GM18511 (cell line): ENCODE measurements at regions not wholly inside any gene's neighbourhood (a gene's known extent, or its start where the extent isn't known, plus 50 kb on each side); places are given as distances from the start of the nearest gene placed in this dataset.

Experiments used
- ATAC-seq: cut with Tn5 transposase; IDR thresholded peaks from one replicate; pipeline ENCODE4 v1.9.1; 2021; ENCODE audit warnings: mild to moderate bottlenecking, moderate library complexity; ENCODE audit not compliant: unreplicated experiment

DNA sequence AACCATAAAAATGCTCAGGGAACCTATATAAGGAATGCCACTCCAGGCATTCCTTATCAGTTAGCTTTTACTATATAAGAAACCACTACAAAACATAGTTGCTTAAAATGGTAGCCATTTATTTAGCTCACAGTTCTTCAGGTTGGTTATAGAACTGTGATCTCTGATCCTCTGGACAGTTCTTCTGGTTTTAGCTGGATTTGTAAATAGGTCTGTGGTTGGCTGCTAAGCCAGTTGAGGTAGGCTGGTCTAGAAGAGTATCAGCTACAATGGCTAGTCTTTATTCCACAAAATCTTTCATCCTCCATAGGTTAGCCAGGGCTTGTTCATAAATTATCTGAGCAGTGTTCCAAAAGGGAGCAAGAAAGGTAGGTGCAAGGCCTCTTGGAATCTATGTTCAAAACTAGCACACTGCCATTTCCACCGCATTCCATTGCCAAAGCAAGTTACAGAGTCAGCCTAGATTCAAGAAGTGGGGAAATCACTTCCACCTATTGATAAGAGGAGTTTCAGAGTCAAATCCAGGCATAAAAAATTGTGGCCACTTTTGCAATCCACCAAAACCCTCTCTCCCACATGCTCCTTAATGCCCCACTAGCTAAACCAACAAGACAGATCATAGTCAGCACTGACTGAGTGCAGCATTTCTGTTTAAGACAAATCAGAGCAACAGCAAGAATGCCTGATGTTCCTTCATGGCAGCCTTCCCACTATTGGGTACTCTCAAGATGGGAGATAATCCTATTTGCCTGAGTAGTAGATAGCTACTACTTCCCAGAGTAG lies 146.4 kb downstream of the IRS1 start:
- no peak for ATAC-seq

DNA sequence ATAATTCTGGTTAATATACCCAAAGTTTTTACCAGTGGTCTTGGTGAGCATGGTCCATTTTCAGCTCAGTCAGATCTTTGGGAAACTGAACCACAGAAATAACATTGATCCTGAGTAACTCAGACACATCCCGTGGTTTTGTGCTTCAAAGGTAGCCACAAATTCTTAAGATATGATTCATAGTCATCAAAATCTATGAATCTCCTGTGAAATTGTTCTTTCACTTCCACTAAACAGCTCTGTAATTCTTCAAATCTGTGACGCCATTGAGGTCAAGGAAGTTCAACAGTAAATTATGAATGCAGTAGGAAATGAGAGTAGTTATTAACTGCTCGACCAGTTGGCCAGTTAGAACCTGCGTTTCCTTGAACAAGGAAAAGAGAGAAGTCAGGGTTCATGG lies 147.3 kb downstream of the IRS1 start:
- peak; percentile 65 for ATAC-seq

DNA sequence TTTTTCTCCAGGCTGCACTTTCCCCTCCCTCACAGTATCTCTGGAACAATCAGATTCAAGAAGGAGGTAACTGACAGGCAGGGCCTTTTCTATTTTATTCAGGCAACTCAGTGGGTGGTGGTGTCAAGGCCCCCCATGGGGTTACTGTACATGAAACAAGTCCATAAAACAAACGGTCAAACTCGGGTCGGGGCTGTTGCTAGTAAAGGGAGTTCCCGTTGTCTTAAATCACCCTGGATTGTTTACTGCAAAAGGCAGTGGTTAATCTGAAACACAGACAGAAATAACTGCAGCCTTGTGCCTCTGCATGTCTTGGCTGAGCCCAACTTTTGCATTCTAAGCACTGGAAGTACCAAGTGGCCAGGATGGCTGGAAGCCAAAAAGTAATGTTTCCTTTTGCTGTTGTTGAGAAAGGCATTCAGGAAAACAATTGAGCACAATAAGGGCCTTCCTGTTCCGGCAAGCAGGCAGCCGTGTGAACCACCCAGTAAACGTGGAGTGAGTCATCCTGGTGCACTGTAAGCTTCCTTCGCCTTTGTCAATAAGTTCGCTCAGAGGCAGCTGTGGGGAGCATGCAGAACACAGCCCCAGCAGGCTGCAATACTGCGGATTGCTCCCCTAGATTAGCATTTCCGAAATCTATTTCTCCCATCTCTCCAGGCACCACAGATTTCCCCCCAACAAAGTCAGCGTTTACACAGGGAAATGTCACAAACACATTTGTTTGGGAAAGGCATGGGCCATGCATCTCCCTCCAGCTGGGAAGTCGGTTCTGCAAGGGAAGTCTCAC lies 149.6 kb downstream of the IRS1 start:
- peak; percentile 87 for ATAC-seq

DNA sequence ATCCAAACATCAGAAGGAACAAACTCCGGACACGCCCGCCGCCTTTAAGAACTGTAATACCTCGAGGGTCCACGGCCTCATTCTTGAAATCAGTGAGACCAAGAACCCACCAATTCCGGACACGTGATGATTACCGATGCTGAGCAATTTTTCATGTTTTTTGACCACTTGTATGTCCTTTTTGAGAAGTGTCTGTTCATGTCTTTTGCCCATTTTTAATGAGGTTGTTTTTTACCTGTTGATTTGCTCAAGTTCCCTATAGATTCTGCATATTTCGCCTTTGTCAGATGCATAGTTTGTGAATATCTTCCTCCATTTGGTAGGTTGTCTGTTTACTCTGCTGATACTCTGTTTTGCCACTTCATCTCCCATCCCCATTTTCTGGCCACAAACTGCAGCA lies 150.4 kb downstream of the IRS1 start:
- no peak for ATAC-seq

DNA sequence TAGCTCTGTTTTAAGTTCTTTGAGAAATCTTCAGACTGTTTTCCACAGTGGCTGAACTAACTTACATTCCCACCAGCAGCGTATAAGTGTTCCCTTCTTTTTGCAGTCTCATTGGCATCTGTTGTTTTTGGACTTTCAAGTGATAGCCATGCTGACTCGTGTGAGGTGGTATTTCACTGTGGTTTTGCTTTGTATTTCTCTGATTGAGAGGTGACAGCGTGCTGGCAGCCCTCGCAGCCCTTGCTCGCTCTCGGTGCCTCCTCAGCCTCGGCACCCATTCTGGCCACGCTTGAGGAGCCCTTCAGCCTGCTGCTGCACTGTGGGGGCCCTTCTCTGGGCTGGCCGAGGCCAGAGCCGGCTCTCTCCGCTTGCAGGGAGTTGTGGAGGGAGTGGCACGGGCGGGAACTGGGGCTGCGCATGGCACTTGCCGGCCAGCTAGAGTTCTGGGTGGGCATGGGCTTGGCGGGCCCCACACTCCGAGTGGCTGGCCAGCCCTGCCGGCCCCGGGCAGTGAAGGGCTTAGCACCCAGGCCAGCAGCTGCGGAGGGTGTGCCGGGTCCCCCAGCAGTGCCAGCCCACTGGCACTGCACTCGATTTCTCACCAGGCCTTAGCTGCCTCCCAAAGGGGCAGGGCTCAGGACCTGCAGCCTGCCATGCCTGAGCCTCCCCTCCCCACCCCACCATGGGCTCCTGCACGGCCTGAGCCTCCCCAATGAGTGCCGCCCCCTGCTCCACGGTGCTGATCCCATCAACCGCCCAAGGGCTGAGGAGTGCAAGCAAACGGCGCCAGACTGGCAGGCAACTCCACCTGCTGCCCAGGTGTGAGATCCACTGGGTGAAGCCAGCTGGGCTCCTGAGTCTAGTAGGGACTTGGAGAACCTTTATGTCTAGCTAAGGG lies 151.8 kb downstream of the IRS1 start:
- no peak for ATAC-seq

DNA sequence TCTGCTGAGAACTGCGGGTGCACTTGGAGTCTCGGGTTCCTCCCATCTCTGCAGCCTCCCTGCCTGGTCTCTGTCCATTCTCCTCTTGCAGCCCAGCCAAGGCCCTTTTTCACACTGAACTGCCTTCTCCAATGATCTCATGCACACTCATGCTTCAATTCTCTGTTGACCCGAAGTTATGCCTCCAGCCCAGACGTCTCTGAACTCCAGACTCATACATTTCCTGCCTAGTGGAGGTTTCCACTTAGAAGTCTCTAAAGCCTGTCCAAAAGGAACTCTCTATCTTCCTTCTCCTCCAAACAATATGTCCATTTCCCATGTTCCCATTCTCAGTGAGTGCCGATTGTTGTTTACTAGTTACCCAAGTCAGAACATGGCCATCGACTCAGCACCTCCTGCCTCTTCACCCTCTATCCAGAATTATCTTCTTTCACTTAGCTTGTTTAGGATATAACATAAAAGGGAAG lies 155.2 kb downstream of the IRS1 start:
- ATAC-seq: no peak

DNA sequence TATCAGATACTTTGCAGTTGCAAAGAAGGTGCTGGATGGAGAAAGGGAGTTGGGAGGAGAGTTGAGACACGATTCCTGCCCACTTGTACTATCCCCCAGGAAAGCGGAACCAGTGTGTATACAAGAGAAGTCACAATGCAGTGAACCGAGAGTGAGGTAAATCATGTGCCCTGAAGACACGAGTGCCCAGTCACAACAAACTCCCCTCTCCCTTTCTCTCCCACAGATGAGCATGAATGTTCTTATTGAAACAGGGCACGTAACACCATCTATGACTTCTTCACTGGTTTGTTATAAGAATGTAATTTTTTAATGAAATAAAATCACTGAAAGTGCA lies 155.7 kb downstream of the IRS1 start:
- no peak for ATAC-seq

DNA sequence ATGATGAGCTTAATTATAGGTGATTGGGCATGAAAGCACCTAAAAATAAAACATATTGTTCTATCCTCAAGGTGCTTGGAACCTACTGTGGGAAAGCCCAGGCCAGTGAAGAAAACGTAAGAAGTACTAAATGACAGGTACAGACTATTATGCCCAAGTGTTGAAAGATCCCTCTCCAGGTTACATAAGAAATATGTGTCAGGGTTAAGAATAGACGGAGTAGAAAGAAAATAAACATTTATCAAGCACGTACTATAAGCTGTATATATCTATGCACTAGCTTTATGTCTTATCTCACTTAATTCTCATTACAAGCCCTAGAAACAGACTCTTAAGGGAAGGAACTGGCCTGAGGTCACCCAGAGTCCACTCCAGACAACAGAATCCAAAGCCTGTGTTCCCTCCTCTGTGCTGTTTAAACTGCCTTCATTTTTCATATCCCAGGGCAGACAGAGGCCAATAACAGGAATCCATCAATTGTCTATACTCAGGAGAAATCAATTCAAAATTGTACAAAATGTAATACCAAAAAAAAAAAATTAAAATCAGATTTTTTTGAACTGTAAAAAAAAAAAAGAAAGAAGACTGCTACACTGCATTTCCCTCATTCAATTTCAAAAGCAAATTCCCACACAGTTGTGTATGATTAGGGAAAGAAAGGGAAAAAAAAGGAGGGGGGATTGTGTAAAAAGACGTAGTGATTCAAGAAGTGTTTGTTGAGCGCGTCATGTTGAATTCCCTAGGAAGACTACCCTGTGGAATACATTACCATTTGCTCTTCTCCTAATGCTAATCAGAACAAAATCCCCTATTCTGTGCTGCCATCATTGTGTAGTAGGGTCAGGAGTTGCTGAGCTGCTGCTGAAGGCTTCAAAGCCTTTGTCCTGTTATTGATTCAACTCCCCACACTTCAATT lies 156.3 kb downstream of the IRS1 start:
- ATAC-seq: no peak

DNA sequence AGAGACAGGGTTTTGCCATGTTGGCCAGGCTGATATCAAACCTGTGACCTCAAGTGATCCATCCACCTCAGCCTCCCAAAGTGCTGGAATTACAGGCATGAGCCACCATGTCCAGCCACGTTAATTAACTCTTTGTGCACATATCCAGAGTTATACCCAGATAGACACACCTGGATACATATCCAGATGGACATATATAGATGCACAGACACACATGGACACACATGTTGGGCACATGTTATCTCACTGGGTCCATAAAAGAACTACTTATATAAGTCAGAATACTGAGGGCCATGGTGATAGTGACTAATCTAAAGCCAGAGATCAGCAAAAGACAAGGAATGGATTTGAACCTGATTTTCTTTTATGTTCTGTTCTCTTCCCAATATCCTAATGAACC lies 158.6 kb downstream of the IRS1 start:
- ATAC-seq: no peak

DNA sequence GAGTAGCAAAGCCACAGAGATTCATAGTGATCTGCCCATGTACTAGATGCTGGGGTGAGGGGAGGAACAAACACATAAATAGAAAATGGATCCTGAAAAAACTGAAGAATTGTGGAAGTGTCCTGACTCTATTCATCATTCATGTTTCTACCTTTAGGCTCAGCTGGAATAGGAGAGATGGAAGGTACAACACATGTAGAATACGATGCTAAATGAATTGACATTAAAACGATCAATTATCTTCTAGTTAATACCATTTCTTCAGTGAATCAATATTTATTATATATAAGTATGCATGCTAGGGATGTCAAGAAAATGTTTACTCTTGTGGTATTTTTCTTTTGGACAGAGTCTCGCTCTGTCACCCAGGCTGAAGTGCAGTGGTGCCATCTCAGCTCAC lies 159.1 kb downstream of the IRS1 start:
- no peak for ATAC-seq

DNA sequence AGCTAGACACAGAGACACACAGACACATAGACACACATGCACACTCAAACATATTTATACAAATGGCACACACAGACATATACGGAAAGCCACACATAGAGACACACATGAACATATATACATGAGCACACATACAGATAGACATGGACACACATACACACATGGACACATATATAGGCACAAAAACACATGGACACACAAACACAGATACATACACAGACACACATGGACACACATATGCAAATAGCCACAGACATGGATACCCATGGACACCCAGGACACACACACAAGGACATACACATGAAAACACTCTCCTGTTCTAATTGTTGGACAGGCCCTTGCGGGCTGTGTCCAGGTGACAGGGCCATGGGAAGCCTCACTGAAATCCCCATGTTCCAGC lies 160.1 kb downstream of the IRS1 start:
- ATAC-seq: no peak

DNA sequence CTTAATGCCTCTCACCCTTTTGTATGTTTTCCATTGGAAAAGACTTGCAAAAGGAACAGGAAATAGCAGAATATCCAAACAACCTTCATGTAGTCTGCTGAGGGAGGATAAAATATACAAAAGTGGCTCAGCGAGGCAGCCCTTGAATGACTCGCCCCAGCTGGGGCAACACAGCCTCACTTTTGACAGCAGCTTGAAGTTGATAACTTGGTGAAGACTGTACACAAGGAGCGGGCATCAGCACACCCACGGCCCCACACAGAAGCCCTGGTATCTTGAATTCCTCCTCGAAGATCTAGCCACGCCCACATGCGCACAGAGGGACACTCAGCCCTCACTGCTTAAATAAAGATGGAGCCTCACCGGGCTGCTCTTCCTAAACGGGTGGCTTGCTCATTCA lies 161.0 kb downstream of the IRS1 start:
- no peak for ATAC-seq

DNA sequence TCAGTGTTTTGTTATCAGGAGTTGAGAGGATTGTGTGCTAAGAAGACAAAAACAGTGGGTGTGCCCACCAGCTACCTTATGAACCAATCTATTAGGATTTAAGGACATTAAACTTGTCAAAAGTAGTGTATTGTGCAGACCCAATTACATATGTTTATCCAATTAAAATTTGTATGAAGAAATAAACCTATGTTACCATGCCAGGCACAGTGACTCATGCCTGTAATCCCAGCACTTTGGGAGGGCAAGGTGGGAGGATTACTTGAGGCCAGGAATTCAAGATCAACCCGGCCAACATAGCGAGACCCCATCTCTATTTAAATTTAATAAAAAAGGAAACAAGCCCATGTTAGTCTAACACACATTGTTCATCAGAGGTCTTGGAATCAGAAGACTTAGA lies 162.2 kb downstream of the IRS1 start:
- no peak for ATAC-seq

DNA sequence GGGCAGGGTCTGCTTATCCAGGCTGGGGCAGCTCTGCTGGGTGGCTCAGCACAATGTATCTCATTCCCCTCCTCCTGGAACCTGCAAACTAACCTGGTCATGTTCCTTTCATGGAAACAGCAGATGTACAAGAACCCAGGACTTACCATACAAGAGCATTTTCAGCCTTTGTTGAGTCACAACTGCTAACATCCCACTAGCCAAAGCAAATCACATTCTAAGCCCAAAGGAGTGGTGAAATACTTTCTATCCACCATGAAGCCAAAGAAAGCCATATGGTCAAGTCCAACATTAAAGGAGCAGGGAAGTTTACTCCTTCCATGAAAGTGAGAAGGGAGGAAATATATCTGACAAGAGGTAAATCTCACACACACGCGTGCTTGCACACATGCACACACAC lies 163.0 kb downstream of the IRS1 start:
- ATAC-seq: no peak

DNA sequence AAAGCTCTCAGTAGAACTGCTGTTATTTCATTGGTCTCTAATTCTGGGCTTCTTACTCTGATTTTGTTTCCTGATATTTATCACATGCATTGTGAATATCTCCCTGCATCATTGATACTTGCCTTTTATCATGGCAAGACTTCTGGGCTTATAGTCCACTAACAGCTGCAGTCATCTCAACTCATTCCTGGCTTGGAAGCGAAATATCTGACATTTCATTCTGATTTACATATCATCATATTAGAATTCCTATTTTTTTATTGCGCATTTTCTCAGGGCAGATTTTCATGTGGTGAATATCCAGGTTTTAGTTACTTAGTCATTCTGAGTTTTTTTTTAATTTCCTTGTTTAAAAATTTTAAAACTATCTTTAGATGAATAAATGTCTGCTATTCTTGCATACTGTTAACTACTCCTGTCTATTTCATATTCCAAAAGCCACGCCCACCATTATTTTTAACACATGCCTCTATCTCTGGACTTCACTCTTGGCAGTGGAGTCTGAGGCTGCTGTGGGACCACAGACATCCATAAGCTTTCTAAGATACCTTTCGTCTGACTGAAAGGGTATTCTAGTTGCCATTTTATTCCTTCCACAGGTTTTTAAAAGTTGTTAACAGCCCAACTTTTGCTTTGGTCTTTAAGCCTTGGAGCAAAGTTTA lies 164.5 kb downstream of the IRS1 start:
- no peak for ATAC-seq

DNA sequence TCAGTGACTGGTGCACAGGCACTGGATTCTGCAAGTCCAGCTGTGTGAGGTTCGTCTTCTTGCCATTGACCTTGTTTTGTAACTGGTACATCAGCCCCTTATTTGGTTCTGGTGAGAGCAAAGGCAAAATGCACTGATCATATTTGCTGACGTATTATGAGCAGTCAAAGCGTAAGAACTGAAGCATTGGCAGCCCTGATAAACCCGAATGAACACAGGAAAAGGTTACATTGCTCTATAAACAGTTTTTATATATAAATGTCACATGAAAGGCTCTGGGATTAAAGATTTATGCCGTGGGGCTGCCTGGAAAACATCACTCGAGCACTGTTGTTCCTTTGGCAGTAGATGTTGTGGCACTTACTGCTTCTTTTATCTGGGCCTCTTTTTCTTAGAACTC lies 167.9 kb downstream of the IRS1 start:
- ATAC-seq: no peak

DNA sequence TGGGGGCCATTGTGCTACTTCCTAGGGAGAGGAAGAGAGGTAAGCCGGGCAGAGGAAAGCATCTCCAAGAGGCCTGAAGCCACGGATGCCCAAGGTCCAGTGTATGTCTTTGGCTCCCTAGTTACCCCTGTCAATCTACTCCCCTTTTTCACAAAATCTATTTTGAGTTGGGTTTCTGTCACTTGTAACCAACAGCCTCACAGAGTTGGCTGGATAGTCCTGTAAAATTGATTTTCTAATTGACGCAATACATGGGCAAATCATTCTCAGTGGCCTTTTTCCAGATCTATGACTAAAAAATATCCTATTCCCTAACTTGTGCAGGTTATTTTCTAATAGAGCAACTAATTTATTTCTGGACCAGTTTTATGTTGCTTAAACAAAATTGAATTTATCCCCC lies 168.4 kb downstream of the IRS1 start:
- ATAC-seq: no peak

DNA sequence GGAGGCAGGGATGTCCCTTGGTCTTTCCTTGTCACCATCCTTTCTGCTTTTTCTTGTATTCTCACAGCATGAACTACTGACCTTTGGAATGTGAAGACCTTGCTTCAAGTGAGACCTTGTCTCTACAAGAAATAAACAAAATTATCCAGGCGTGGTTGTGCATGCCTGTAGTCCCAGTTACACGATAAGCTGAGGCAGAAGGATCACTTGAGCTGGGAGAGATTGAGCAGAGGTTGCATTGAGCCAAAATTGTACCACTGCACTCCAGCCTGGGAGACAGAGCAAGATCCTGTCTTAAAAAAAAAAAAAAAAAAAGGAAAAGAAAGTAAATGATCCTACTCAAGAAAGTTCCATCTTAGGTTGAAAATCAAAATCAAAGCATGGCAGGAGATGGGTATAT lies 173.7 kb downstream of the IRS1 start:
- no peak for ATAC-seq

DNA sequence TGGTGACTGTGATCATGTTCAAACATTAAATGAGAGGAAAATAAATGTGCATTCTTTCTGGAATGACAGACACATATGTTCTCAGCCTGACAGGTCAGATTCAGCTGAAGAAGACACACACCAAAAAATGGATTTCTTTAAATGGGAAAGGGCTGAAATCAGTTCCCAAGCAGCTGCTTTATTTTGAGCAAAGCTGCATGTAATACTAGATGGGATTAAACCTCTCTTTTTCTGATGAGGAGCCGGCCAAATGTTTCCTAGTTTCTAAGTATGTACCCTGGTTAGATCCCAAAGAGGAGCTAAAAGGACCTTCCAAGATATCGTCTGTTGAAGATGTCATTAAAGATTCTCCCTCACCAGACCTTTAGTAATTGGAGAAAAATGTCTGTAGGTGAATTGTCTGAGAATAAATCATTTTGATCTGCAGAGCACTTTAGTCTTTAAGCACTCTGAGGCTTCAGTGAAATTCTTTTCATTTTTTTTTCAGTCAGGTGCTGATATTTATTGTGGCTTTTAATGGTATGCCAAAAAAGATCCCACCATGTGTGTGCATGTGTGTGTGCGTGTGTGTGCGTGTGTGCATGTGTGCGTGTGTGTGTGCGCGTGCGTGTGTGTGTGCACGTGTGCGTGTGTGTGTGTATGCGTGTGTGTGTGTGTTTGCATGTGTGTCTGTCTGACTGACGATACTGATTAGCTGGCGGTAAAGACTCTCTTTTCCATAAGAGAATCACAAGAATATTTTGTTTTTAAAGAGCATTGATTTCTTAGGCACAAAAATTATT lies 175.8 kb downstream of the IRS1 start:
- no peak for ATAC-seq
